H1 (cell line): ENCODE measurements at regions not wholly inside any gene's neighbourhood (a gene's known extent, or its start where the extent isn't known, plus 50 kb on each side); places are given as distances from the start of the nearest gene placed in this dataset.

ENCODE experiments used
- BCL11A ChIP-seq, 2 experiments: IDR thresholded peaks; one replicate each; pipeline ENCODE4 v1.6.1; 2011; ENCODE audit warnings: low read depth in 2 of 2, low read length in 2 of 2, mild to moderate bottlenecking in 2 of 2
- CBX8 ChIP-seq: fragments of 300-800, 300-1000 bp; sonication (generic); IDR thresholded peaks from 2 replicates; pipeline ENCODE4 v1.7.1; 2016; ENCODE audit warnings: low read depth, low read length, borderline replicate concordance
- JUN ChIP-seq: IDR thresholded peaks from 2 replicates; pipeline ENCODE4 v1.6.1; 2011; ENCODE audit warnings: low read depth, mild to moderate bottlenecking, improper control_type of control experiment, low read length
- RBBP5 ChIP-seq: IDR thresholded peaks from 2 replicates; pipeline ENCODE4 v1.7.1; 2012; ENCODE audit warnings: low read depth, mild to moderate bottlenecking, inconsistent platforms, low read length, moderate library complexity, borderline replicate concordance
- TBP ChIP-seq: IDR thresholded peaks from 2 replicates; pipeline ENCODE4 v1.6.1; 2011; ENCODE audit warnings: low read depth, low read length, improper control_type of control experiment

DNA sequence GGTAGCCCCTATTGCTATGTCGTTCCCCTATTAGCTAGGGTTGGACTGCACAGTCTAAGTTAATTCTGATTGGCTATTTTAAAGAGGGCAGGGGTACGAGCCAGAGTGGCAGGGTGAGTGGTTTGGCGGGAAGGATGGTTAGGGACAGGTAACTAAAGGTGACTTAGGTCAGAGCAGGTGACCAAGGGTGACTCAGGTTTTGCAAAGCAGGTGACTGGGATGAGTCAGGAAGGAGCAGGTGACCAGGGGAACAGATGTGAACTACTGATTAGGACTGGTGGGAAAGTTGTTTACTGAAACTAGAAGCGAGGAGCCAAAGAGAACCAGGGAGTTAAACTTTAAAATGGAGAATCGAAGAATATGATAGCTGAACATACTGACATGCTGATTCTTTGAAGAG is 295.2 kb downstream of the GJA1 start (continued):
- TF ChIP-seq RBBP5 (no peak), BCL11A (IDR thresholded peaks at IDR 0.05; ENCODE audit: low read depth in 2 of 2, low read length in 2 of 2) (no peak), TBP (no peak), JUN (no peak), CBX8 (no peak)
